Esophagus muscularis mucosa (tissue), 4 donors: ENCODE measurements at regions not wholly inside any gene's neighbourhood (a gene's known extent, or its start where the extent isn't known, plus 50 kb on each side); places are given as distances from the start of the nearest gene placed in this dataset.

Experiments used
- EP300 ChIP-seq: sonication (generic); formaldehyde crosslinking; IDR thresholded peaks from one replicate; pipeline ENCODE4 v1.6.1; 2017; ENCODE audit warnings: antibody characterized with exemption
- POLR2A ChIP-seq: fragments of 450-650 bp; IDR thresholded peaks from one replicate; pipeline ENCODE4 v1.6.1; 2017; ENCODE audit warnings: antibody characterized with exemption, moderate library complexity, mild to moderate bottlenecking, low read depth
- POLR2AphosphoS5 ChIP-seq, 2 donors: sonication (generic); formaldehyde crosslinking; IDR thresholded peaks; one replicate each; pipeline ENCODE4 v1.6.1; 2017; ENCODE audit warnings: antibody characterized with exemption in 2 of 2
- TF ChIP-seq, protein P1 (sequence below), 3 experiments: fragments of 200-600 bp in 2 of 3; fragments of 450-650 bp in 1 of 3; sonication (generic) in 2 of 3; IDR thresholded peaks; one replicate each; pipeline ENCODE4 v1.5.1; 2017 to 2019; ENCODE audit warnings: antibody characterized with exemption in 3 of 3, mild to moderate bottlenecking in 2 of 3, moderate library complexity in 1 of 3

DNA sequence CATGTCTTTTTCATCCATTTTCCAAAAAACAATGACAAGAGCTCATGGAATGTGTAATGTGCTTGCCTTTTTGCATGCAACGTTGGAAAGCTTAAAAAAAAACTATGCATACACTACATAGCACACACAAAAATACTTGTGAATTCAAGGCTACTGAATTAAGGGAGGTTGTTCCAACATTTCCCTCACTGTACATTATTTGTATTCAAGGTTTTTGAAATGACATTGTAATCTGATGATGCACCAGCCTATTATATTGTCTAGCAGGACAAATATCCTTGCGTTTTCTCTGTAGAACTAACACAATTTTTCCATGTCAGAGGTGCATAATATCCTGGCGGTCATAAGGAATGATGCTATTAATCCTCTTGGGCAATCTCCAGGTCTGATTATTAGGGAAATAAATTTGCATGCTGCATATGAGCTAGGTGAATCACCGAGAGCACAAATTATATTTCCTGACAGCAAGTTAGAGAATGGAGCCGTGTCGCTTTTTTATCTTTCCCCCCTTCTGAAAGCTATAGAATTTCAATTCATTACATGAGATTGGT lies 836.9 kb upstream of the FANCL start:
- TF ChIP-seq, protein P1, sequence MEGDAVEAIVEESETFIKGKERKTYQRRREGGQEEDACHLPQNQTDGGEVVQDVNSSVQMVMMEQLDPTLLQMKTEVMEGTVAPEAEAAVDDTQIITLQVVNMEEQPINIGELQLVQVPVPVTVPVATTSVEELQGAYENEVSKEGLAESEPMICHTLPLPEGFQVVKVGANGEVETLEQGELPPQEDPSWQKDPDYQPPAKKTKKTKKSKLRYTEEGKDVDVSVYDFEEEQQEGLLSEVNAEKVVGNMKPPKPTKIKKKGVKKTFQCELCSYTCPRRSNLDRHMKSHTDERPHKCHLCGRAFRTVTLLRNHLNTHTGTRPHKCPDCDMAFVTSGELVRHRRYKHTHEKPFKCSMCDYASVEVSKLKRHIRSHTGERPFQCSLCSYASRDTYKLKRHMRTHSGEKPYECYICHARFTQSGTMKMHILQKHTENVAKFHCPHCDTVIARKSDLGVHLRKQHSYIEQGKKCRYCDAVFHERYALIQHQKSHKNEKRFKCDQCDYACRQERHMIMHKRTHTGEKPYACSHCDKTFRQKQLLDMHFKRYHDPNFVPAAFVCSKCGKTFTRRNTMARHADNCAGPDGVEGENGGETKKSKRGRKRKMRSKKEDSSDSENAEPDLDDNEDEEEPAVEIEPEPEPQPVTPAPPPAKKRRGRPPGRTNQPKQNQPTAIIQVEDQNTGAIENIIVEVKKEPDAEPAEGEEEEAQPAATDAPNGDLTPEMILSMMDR (IDR thresholded peaks at IDR 0.05) = no peak
- TF ChIP-seq POLR2A (no peak), POLR2AphosphoS5 (IDR thresholded peaks at IDR 0.05) (no peak), EP300 (no peak)
